SIG-M5 (cell line): ENCODE measurements at regions not wholly inside any gene's neighbourhood (a gene's known extent, or its start where the extent isn't known, plus 50 kb on each side); places are given as distances from the start of the nearest gene placed in this dataset.

Experiments
- DNase-seq: peaks from one replicate; lab custom pipeline; 2025; lab: John Stamatoyannopoulos, UW

DNA sequence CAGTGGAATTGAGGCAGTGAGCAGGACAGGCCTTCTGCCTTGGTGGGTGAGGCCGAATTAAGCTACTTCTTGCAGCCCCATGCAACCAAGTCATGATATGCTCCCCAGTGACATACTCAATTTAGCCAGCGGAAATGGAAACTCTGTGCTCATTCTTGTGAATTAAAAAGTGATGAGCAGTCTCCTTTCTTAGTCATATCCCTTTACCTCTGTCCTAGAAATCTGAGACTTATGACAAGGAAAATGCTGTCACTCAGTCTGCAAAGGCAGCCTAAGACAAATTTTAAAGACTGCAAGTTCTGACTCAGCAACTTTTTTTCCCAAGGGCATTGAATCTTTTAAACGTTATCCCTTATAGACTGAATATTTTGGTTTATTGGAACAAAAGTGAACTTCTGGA lies 218.2 kb downstream of the SH3BP4 start:
- DNase-seq, result no peak

DNA sequence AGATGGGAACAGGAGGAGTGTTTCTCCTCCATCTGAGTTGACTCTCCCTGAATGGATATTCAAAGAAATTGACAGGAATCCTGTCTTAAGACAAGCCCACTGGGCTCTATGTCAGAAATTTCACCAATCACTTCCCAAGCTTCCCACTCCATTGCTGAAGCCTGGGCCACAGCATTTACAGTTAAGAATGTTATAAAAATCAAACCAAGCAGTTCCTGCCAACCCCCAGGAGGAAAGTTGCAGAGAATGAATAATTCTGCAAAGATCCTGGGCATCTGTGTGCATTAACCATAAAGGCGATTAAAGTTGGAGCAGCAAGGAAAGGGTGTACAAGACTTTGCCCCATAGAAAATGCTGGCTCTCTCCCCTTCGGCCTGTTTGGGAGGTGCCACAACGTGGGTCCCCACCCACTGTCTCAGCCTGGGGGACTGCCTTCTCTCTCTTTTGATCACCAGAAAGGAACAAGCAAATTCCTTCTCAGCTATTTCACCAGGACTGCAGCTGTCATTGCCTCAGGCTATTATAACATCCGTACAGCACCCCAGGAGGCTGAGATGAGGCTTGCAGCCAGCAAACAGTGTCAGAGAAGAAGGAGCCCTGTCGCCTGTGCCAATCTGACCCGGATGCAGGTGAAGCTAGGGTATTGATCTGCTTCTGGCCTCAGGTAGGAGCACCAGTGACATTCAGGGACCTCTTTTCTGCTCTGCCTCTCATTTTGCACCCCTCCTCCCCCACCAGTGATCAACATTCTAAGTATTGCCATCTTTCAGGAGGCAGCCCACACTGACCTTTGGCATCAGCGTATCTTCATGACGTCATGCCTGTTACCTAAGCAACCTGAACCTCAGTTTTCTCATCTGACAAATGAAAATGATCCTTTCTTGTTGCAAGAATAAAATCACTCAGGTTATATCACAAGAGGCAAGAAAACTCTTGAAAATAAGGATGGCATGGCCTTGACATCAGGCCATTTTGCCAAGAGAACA lies 219.0 kb downstream of the SH3BP4 start:
- DNase-seq, result no peak

DNA sequence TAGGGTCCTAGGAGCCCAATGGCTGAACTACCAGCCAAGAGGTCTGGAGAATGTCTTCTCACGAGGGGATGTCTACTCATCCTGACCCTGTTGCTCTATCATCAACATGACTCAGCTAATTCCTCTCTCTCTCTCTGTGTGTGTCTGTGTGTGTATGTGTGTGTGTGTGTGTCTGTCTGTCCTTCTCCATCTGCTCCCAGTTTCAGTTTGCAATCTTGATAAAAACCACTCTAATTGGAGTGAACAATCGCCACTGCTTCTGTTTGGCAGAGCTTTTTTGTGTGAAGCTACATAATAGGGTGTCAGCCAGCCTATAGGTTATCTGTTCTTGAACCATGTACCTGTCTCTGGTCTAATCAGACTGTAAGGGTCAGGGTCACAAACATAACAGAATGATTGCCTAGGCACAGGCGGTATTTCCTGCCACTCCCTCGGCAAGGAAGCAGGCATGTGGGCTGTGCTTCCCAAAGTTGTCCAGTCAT lies 219.8 kb downstream of the SH3BP4 start:
- no peak for DNase-seq

DNA sequence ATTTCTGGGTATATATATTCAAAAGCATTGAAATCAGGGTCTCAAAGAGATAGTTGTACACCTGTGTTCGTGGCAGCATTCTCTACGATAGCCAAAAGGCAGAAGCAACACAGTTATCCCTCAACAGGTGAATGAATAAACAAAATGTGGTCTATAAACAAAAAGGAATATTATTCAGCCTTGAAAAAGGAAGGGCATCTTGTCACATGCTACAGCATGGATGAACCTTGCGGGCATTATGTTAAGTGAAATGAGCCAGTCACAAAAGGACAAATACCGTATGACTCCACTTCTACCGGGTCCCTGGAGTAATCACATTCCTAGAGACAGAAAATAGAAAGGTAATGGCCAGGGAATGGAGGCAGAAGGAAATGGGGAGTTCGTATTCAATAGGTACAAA lies 228.8 kb downstream of the SH3BP4 start:
- DNase-seq, result no peak

DNA sequence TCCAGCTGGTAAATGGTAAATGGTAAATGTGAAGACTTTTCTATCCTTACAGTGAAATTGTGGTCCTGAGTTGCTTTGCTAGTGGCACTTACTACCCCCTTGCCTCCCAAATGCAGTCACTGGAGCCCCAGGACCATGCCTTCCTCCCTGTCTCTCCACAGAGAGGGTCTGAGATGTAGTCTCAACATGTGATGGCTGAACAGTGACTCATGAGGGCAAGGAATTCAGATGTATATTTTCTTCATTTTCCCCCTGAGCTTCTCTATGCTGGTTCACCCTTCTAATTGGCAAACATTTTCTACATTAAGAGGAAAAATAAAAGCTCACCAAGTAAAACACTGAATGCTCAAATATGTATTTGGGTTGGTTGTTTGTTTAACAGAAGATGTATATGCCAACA lies 232.0 kb downstream of the SH3BP4 start:
- DNase-seq, result no peak

DNA sequence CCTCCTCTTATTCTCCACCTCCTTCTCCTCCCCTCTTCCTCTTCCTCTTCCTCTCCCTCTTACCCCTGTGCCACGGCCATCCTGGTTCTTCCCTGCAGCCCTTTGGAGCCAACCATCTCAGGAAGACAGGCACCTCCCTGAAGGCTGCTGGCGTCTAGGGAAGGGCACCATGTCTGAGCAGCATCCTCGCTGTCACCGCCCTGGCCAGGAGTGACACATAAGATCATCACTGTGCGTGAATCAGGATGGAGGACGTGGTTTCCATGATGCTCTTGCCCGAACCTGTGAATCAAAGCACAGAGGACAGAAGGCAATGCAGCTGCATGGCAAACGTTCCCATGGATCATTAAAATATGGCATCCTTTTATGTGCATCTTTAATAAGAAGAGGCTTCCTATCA lies 236.0 kb downstream of the SH3BP4 start:
- no peak for DNase-seq

DNA sequence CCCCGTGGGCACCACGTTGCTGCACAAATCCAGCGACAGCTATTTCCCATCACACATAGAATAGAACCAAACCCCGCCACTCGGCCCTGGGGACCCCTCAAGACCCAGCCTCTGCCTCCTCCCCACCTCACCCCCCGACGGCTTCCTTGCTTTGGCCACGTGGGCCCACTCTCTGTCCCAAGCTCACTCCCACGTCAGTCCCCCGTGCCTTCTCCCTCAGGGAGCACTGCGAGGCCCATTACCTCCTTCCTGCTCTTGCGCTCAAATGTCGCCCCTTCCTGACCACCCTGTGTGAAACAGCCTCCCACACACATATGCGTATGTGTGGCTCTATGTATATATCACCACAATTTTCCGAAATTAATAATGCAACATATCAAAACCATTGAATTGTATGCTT lies 239.7 kb downstream of the SH3BP4 start:
- DNase-seq, result no peak

DNA sequence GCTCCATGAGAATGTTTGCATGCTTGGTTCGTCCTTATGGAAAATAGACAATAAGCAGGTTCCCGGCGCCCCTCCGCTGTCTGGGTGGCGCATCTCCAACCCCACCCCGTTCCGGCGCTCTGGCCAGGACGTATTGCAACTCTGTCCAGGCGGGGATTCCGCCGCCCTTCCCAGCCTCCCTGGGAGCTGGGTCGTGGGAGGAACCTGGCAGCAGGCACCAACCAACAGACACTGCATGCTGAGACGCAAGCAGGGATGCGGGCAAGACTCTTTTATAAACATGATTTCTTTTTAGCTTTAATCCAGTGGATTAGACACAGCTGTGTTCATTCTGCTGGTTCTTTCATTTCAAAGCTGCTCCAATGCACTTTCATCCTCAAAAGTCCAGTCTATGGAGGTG lies 240.2 kb downstream of the SH3BP4 start:
- no peak for DNase-seq

DNA sequence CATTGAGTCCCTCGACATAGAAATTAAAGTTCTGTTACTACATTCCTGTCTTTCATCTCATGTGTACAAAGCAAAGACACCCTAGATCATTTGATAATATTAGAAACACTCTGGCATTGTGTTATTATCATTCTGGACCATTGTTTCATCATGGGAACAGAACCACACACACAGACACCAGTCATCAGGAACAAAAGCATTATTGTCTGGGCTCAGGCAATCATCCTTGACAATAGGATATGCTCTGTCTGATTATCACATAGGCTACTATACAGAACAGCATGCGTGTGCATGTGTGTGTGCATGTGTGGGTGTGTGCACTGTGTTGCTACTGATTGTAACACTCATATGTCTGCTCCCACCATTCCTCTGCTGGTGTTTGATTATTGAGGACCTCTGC lies 242.5 kb downstream of the SH3BP4 start:
- no peak for DNase-seq

DNA sequence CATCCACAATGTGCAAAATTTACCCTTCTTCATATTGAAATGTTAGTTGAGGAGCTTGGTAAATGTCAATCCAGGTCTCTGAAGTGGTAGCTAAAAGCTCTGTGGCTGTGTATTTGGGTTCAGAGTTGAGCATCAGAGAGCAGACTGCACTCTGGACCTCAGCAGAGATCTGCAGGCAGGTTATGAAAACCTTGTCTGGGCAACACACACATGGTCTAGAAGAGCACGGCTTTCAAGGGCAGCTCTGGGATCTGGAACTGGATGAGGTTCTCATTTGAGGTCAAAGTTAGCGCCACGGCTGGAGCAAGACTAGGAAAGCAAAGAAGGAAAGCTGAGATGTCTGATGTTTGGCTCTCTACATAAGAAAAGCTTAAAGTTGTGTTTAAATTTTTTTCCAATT lies 243.0 kb downstream of the SH3BP4 start:
- DNase-seq, result no peak

DNA sequence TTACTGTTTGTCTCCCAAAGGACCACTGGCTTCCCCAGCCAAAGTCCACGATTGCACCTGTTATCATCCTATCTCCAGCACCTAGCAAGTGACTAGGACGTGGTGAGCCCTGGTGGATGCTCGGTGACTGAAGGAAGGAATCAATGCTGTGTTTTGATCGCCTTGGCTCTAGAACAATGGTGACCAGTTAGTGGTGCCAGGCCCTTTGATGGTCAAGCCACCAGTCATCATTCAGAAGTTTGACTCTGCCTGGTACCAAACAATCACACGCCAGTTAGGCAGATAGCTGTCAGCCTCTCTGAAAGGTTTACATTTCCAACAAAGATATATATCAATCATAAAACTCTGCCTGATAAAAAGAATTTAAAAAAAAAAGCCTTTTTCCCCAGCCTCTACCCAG lies 244.1 kb downstream of the SH3BP4 start:
- no peak for DNase-seq

DNA sequence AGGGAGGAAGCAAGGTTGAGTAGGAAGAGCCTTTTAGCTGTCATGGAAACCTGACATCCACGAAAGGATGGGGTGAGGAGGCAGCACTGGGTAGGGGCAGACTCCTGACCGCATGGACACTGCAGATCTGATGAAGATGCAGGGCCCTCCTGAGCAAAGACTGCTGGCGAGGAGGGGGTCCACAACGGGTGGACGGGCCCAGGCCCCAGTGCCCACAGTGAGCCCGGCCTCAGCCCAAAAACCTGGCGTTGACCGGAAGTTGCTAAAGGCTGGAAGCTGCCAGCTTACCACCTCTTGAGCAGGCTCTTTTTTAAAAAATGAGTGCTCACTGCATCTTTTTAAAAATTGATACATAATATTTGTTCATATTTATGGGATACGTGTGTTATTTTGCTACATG lies 247.3 kb downstream of the SH3BP4 start:
- no peak for DNase-seq

DNA sequence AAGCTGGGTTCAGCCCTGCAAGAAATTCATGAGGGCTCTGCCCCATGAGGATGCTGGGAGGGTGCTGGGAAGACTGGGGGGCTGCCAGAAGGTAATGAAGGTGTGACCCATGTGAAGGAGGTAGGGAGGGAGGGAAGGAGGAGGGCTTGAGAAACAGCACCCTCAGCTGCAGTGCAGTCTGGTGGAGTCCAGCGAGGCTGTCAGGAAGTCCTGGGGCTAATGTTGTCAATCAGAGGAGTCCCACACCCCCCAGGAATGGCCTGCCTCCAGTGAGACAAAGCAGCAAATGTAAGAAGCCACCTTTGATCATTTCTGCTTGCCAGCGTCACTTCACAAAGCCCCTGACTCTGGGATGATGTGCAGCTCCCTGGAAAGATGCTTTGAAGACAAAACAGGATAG lies 248.4 kb downstream of the SH3BP4 start:
- DNase-seq, result no peak

DNA sequence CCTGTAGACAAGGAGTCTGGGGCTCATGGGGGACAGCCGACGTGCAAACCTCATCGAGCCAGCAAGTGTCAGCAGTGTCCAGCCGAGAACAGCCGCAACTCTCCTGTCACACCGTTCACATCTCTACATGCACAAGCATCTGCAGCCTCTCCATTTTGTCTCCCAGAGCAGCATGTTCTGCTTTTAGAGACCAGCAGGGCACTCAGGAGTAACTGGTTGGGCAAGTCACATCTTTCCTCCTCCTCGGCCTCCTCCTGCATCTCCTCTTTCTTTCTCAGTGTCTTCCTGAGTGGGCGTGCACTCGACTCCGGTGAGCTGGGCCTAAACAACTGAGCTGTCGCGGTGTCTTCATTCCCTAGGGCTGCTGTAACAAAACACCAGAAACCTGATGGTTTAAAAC lies 249.9 kb downstream of the SH3BP4 start:
- DNase-seq, result no peak

DNA sequence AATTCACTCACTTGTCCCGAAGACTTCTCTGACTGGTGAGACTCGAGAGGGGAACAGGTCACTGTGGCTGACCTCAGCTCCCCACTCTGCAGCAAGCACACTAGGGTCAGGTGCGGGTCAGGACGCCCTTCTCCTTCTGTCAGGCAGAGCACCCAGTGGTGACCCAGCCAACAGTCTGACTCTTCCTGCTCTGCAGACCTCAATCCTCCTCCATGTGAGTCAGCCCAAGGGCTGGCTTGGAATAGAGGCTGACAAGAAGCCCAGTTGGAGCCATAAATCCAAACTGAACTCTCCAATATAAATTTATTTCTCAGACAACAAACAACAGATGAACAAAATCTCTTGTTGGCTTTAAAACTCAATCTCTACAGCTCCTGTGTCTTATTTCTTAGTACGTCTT lies 253.1 kb downstream of the SH3BP4 start:
- no peak for DNase-seq

DNA sequence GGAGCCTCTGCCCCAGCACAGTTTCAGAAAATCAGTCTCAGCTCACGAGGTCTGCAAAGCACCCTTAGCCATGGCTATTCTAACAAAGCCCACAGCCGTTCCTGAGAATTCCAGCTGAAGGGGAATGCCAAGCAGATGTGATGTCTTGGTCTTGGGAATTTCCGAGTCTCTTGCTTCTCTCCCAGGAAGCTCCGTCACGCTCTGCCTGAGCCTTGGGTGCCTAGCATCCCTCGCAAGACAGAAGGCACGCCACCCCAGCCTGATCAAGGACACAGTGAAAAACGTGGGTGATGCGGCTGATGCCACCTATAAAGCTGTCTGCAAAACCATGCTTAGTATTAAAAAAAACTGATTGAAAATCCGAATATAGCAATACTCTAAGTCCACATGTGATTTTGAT lies 254.6 kb downstream of the SH3BP4 start:
- DNase-seq, result no peak

DNA sequence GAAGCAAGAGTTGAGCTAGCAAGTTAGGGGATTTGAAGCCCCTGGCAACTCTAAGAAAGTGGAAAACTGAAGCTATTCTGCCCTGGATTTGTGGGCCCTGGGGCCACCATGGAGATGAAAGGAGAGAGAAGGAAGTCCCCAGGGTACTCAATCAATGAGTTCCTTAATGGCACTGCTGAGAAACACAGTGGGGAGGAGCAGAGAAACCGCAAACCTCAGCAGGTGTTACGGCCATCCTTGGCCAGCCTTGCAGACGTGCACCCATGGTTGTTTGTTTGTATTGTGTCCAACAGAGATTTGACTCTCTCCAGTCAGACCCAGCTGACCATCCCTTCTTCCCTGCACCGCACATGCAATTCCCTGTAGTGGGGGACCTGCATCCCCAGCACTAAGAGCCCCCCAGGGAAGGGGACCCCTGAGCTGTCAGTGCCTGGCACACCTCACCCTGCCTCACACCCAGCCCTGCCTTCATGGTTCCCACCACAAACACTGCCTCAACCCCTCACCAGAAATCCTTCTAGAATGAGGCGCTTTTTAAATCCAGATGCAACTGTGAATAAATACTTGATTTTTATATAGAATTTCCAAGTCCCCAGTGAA lies 255.3 kb downstream of the SH3BP4 start:
- DNase-seq, result no peak

DNA sequence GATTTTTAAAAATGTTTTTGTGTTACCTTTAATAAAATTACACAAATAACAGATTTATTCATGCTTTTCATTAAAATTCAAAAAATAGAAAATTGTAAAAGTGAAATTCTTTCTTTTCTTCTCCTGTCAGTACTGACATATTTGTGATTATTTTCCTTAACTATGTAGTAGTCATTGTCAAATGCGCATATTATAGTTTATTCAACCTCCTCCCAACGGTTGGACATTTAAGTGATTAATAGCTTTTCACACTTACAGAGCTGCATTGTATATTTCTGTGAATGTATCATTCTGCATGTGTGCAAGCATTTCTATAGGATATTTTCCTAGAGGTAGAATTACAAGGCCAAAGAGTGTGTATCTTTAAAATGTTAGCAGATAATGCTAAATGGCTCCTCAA lies 259.2 kb downstream of the SH3BP4 start:
- no peak for DNase-seq

DNA sequence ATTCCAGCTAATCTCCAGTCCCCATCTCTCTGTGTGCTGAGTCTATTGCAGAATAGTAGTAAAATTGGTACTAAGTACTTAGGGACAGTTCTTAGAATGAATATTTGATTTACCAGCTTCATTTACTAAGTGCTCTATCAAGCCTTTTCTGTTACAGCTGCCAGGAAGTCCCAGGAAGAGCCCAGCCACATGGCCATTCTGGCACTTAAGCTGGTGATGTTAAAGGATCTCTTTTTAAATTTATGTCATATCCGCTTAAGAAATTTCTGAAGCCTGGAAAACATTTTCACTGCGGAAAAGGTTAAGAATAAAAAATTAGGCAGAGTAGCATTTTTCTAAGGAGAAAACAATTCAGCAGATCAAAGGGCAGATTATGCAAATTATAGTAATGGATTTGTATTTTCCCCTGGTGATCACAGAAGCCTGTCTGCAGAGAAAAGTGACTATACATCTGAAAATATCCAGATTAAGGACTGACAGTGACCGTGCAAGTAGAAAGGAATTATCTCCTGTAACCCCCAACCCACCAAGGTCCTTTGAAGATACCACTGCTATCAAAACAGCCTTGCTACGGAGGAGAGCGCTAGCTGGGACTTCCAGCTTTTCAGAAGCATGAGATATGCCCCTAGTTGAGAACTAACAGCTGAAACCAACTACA lies 260.8 kb downstream of the SH3BP4 start:
- DNase-seq, result no peak

DNA sequence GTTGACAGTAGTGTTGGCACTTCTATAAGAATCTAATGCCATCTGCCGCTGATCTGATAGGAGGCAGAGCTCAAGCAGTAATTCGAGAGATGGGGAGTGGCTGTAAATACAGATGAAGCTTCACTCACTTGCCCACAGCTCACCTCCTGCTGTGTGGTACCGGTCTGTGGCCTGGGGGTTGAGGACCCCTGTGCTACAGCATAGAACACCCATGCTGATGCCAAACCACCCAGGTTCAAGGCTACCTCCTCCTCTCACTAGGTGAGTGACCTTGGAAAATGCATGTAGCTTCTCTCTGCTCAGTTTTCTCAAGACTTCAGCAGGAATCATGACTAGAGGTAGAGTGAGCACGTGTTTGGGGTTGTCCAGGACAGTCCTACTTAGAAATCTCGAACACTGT lies 263.4 kb downstream of the SH3BP4 start:
- DNase-seq, result no peak

DNA sequence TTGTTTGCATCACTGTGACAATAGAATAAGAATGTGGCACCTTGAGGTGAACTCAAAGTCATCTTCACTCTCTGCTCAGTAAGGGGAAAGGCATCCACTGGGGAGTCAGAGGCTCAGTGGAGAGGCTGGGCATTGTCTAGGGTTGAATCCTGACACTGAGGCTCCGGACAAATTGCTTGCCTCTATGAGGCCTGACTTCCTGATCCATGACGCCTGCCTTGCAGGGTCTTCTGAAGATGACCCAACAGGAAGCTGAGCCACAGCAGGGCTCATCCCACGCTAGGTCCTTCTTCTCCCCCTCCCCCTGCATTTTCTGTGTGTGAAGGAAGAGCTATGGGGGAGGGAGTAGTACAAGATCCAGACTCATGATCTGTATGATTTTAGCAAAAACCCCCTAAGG lies 265.1 kb downstream of the SH3BP4 start:
- DNase-seq, result no peak

DNA sequence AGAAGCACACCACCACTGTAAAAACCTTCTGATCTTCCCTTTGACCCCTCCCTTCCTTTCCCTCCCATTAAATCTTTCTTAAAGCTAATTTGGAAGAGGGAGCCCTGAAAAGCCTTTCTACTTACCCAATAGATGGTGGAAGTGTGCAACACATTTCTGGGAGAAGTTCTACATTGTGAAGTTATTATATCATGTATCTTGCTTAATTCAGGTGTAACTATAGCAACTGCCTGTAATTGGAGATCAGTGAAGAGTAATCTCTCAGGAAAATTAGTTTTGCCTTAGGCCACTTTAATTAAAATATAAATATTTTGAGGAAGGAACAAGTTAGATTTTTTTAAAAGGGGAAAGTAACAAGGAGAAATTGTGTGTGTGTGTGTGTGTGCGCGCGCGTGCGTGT lies 266.0 kb downstream of the SH3BP4 start:
- no peak for DNase-seq

DNA sequence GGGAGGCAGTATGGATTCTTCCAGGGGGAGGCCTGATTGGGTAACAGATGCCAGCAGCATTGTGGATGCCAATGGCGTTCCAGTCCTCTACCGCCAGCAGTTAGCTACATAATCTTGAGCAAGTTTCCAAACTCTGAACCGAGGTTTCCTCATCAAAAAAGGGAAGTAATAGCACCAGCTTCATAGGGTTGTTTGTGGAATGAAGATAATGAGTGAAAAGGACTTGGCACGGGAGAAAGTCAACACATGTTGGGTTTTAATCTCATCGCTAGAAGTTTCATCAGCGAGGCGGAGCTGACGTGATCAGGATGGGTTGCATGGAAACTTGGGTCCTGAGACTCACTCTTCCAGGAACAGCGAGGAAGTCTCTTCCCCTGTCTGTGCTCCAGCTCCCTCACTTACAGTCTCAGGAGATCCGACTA lies 266.7 kb downstream of the SH3BP4 start:
- DNase-seq, result no peak
